Prostate gland (tissue), 2 donors: ENCODE measurements at regions not wholly inside any gene's neighbourhood (a gene's known extent, or its start where the extent isn't known, plus 50 kb on each side); places are given as distances from the start of the nearest gene placed in this dataset.

Source experiments
- DNase-seq: peaks from one replicate; pipeline ENCODE4 v3.0.0-alpha.2; 2019; ENCODE audit warnings: low spot score
- H3K27ac ChIP-seq, 2 donors: fragments of 200-600 bp; sonication (generic); 2 replicates each; pipeline ENCODE4 v1.5.1; 2017 to 2019
- H3K27me3 ChIP-seq: fragments of 200-600 bp; sonication (generic); replicated peaks from 2 replicates; pipeline ENCODE4 v1.5.1; 2019; ENCODE audit not compliant: insufficient read depth
- H3K36me3 ChIP-seq, 2 donors: fragments of 200-600 bp; sonication (generic); 1 replicate in 1 of 2; 2 replicates in 1 of 2; pipeline versions ENCODE4 v1.5.1 to v1.8.1; 2017 to 2019
- H3K4me1 ChIP-seq: fragments of 200-600 bp; sonication (generic); replicated peaks from 2 replicates; pipeline ENCODE4 v1.5.1; 2019
- H3K4me3 ChIP-seq, 2 donors: fragments of 200-600 bp; sonication (generic); 2 replicates each; pipeline ENCODE4 v1.5.1; 2017 to 2019
- H3K9me3 ChIP-seq: fragments of 200-600 bp; sonication (generic); 2 replicates; pipeline ENCODE4 v1.5.1; 2017
- POLR2A ChIP-seq: fragments of 450-650 bp; IDR thresholded peaks from one replicate; pipeline ENCODE4 v1.6.1; 2016; ENCODE audit warnings: antibody characterized with exemption, mild to moderate bottlenecking
- POLR2AphosphoS5 ChIP-seq: sonication (generic); formaldehyde crosslinking; IDR thresholded peaks from one replicate; pipeline ENCODE4 v1.6.1; 2017; ENCODE audit warnings: antibody characterized with exemption
- WGBS: methylation state at CpG from one replicate; pipeline ENCODE4 v1.1.5; 2018; 5-methylcytosine and 5-hydroxymethylcytosine counted together
- intact Hi-C: fragments of 100-400 bp; cut with DNase I; formaldehyde crosslinking; loops from one replicate; pipeline ENCODE4 v1.14.2; 2022
- TF ChIP-seq, protein P1 (sequence below), 4 experiments: fragments of 200-600 bp in 2 of 4; fragments of 450-650 bp in 2 of 4; sonication (generic) in 2 of 4; IDR thresholded peaks; 1 replicate in 3 of 4; 2 replicates in 1 of 4; pipeline ENCODE4 v1.5.1; 2016 to 2019; ENCODE audit warnings: antibody characterized with exemption in 4 of 4, mild to moderate bottlenecking in 2 of 4, moderate library complexity in 2 of 4

DNA sequence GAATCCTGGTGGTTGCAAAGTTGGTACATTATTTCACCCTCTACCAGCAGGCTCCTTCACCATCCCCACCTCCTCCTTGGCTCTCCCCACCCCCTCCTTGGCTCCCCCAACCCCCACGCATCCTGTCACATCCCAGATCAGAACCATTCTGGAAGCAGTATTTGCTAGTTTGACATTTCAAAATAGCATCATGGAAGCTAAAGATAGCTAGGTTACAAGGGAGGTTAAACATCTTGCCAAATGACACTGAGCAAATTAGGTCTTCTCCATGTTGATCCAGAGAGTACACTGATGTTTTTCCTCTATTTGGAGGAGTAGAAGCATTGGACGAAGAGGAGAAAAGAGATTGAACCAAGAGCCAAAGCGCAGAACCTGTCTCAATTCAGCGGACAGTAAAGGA lies 158.9 kb upstream of the FGGY start:
- Histone ChIP-seq H3K36me3 (no peaks in the 10 kb centered on the region), H3K4me1 (no peaks in the 10 kb centered on the region), H3K9me3 (no peaks in the 10 kb centered on the region), H3K27ac (peak overlapping the region; percentile 16 to 45), H3K27me3 (no peaks in the 10 kb centered on the region), H3K4me3 (no peak overlapping the region)
- TF ChIP-seq POLR2AphosphoS5, result no peak
- no peak for TF ChIP-seq POLR2A
- TF ChIP-seq, protein P1, sequence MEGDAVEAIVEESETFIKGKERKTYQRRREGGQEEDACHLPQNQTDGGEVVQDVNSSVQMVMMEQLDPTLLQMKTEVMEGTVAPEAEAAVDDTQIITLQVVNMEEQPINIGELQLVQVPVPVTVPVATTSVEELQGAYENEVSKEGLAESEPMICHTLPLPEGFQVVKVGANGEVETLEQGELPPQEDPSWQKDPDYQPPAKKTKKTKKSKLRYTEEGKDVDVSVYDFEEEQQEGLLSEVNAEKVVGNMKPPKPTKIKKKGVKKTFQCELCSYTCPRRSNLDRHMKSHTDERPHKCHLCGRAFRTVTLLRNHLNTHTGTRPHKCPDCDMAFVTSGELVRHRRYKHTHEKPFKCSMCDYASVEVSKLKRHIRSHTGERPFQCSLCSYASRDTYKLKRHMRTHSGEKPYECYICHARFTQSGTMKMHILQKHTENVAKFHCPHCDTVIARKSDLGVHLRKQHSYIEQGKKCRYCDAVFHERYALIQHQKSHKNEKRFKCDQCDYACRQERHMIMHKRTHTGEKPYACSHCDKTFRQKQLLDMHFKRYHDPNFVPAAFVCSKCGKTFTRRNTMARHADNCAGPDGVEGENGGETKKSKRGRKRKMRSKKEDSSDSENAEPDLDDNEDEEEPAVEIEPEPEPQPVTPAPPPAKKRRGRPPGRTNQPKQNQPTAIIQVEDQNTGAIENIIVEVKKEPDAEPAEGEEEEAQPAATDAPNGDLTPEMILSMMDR (IDR thresholded peaks at IDR 0.05), result no peak
- intact Hi-C loops, result no loop called here
- WGBS, result 82% methylated on average over 4 of the region's 4 CpGs
- no peak for DNase-seq

DNA sequence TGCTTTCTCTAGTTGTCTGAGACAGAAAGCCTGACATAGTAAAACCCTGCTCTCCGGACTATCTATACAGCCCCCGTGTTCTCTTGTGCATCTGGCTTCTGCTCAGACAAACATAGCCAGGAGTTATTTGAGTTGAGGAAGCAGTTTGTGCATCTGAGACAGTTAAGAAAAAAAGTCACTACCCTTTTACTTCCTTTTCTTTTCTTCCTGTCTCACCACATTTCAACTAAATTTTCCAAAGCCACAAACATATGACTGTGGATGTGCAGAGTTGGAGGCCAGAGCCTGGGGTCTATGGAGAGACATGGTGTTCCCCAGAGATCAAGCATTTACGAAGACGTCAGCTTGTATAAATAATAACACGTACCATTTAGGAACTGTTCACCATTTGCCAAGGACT lies 158.5 kb upstream of the FGGY start:
- intact Hi-C loops, result no loop called here
- WGBS, result 39% methylated on average over 5 of the region's 5 CpGs
- DNase-seq, result no peak
- H3K27me3 ChIP-seq, result no peaks in the 10 kb centered on the region
- H3K9me3 ChIP-seq, result no peaks in the 10 kb centered on the region
- TF ChIP-seq, protein P1 (IDR thresholded peaks at IDR 0.05), result no peak
- TF ChIP-seq POLR2AphosphoS5, result peak; percentile 56
- peaks cover 2% of the 10 kb centered on the region for H3K4me1 ChIP-seq
- H3K4me3 ChIP-seq, result no peak overlapping the region
- H3K36me3 ChIP-seq, result no peaks in the 10 kb centered on the region
- peak overlapping the region; percentile 16 to 45 for H3K27ac ChIP-seq

DNA sequence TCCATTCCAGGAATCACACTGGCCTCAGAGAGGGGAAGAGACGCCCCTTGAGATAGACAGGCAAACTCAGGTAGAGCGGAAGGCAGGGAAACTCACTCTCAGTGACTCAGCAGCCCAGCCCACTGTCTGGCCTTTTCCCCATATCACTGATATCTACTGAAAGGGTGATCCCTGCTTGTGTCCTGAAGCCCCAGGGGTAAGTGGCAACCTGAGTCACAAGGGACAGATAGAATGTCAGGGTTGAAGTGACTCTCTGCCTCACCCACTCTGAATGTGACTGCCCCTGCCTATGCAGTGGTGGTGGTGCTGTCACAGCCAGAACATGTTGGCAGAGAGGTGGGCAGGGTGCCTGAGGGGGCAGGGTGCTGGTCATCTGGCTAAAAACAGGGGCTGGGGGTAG lies 157.5 kb upstream of the FGGY start:
- no peak overlapping the region for H3K4me3 ChIP-seq
- 91% methylated on average over 2 of the region's 2 CpGs for WGBS
- TF ChIP-seq POLR2A (no peak), POLR2AphosphoS5 (no peak)
- TF ChIP-seq, protein P1 (IDR thresholded peaks at IDR 0.05), result no peak
- no peaks in the 10 kb centered on the region for H3K27me3 ChIP-seq
- H3K36me3 ChIP-seq, result no peaks in the 10 kb centered on the region
- H3K9me3 ChIP-seq, result no peaks in the 10 kb centered on the region
- peaks cover 2% of the 10 kb centered on the region for H3K4me1 ChIP-seq
- no peak for DNase-seq
- intact Hi-C loops, result no loop called here
- H3K27ac ChIP-seq, result peak overlapping the region in 1 of 2 donors; percentile 9

DNA sequence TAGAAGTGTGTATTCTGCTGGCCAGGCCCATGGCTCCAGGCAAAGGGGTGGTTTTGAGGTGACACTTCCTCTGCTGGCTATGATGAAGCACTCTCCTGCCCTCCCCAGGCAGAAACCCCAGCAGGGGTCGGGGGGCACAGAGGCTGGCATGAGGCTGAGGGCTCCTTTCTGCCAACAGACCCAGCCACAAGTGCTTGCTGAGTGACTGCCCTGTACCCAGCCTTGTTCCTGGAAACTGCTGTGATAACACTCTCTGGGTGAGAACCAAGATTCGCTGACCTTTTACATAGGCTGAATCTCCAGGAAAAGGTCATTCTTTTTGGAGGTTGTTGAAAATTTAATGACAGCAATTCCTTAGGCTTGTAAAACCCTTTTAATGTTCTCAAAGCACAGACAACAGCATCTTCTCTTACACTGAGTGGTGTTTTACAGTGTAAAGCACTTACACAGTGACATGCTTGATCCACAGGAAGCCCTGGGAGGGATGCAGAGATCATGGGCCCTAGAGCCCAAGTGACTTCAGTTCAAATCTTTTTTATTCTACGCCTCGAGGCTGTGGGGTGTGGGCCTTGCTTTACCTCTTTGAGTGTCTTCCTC lies 155.5 kb upstream of the FGGY start:
- Histone ChIP-seq H3K9me3 (no peaks in the 10 kb centered on the region), H3K27ac (peak overlapping the region in 1 of 2 donors; percentile 20), H3K4me1 (peaks cover 2% of the 10 kb centered on the region), H3K27me3 (no peaks in the 10 kb centered on the region), H3K36me3 (no peaks in the 10 kb centered on the region), H3K4me3 (no peak overlapping the region)
- no peak for DNase-seq
- 79% methylated on average over 4 of the region's 4 CpGs for WGBS
- TF ChIP-seq POLR2AphosphoS5 (no peak), POLR2A (no peak)
- TF ChIP-seq, protein P1 (IDR thresholded peaks at IDR 0.05), result no peak
- intact Hi-C loops, result loop anchor here (10.0 kb wide), 2 partner anchors 327 to 553 kb away; no protein-coding TSS in a partner anchor
